Transverse colon (tissue), 4 donors: ENCODE measurements at regions not wholly inside any gene's neighbourhood (a gene's known extent, or its start where the extent isn't known, plus 50 kb on each side); places are given as distances from the start of the nearest gene placed in this dataset.

Experiments
- DNase-seq: peaks from one replicate; pipeline ENCODE4 v3.0.0-alpha.2; 2019
- H3K27ac ChIP-seq, 4 donors: fragments of 200-600 bp; sonication (generic); 2 replicates each; pipeline ENCODE4 v1.5.1; 2016 to 2018; ENCODE audit warnings: inconsistent platforms in 4 of 4
- H3K27me3 ChIP-seq: fragments of 200-600 bp; sonication (generic); 2 replicates; pipeline ENCODE4 v1.5.1; 2017; ENCODE audit warnings: inconsistent platforms
- H3K36me3 ChIP-seq, 4 donors: fragments of 200-600 bp; sonication (generic); 2 replicates each; pipeline ENCODE4 v1.5.1; 2017 to 2019; ENCODE audit warnings: inconsistent platforms in 4 of 4
- H3K4me1 ChIP-seq, 4 donors: fragments of 200-600 bp; sonication (generic); 2 replicates each; pipeline ENCODE4 v1.5.1; 2017 to 2020; ENCODE audit warnings: inconsistent platforms in 4 of 4
- H3K4me3 ChIP-seq, 4 donors: fragments of 200-600 bp; sonication (generic); 1 replicate in 1 of 4; 2 replicates in 3 of 4; pipeline versions ENCODE4 v1.5.1 to v1.6.1; 2017 to 2019; ENCODE audit warnings: inconsistent platforms in 4 of 4
- H3K9me3 ChIP-seq, 2 donors: fragments of 200-600 bp; sonication (generic); 2 replicates each; pipeline ENCODE4 v1.5.1; 2017 to 2019; ENCODE audit warnings: inconsistent platforms in 2 of 2
- EP300 ChIP-seq: sonication (generic); formaldehyde crosslinking; IDR thresholded peaks from one replicate; pipeline ENCODE4 v1.6.1; 2017; ENCODE audit warnings: antibody characterized with exemption, low read depth
- POLR2A ChIP-seq: fragments of 450-650 bp; IDR thresholded peaks from one replicate; pipeline ENCODE4 v1.6.1; 2016; ENCODE audit warnings: antibody characterized with exemption, mild to moderate bottlenecking, moderate library complexity
- POLR2AphosphoS5 ChIP-seq, 3 donors: sonication (generic); formaldehyde crosslinking; IDR thresholded peaks; one replicate each; pipeline ENCODE4 v1.6.1; 2016; ENCODE audit warnings: antibody characterized with exemption in 3 of 3
- WGBS, 2 donors: methylation state at CpG; one replicate each; pipeline ENCODE4 v1.1.5; 2018; ENCODE audit warnings: low coverage in 1 of 2; 5-methylcytosine and 5-hydroxymethylcytosine counted together
- in situ Hi-C, 4 donors: fragments of 200-750 bp; cut with MboI; loops; one replicate each; pipeline versions ENCODE4 v1.15.0 to v1.15.1; 2017; ENCODE audit warnings: low sequenced_read_pairs in 3 of 4, low pct_ligation_motif_present in 1 of 4, low pct_unique_long_range_greater_than_20kb in 1 of 4
- intact Hi-C: fragments of 100-400 bp; cut with DNase I; formaldehyde crosslinking; loops from one replicate; pipeline ENCODE4 v1.15.1; 2023; ENCODE audit warnings: low total_unique reads
- TF ChIP-seq, protein P1 (sequence below), 5 experiments: fragments of 200-600 bp in 3 of 5; fragments of 450-650 bp in 2 of 5; sonication (generic) in 3 of 5; IDR thresholded peaks; 1 replicate in 2 of 5; 2 replicates in 3 of 5; pipeline ENCODE4 v1.5.1; 2016 to 2017; ENCODE audit warnings: antibody characterized with exemption in 5 of 5, inconsistent platforms in 3 of 5, mild to moderate bottlenecking in 2 of 5, moderate library complexity in 1 of 5

DNA sequence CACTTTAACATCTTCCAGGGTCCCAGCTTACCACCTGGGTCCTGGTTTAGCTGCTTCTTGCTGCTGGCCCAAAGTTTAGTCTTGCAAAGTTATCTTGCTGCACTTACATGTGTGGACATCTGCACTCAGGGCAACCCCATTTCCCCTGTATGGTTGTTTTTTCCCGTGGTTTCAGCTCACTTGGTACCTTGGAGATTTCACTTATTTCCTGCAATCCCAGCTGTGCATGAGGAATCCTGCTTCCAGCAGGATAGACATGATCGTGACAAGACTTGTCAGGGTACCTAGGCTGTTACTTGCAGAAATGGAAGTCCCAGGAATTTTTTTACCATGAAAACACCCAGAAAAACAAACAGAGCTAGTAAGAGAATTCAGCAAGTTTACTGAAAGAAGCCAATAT, 95.9 kb upstream of the LEP start:
- Histone ChIP-seq H3K36me3 (no peaks in the 10 kb centered on the region), H3K9me3 (peaks cover 0 to 12% of the 10 kb centered on the region in 2 donors), H3K4me1 (peaks cover 0 to 12% (median 0%) of the 10 kb centered on the region in 4 donors), H3K27me3 (peaks cover 48% of the 10 kb centered on the region), H3K4me3 (no peak overlapping the region), H3K27ac (no peak overlapping the region)
- in situ Hi-C loops (no loop called here), intact Hi-C loops (no loop called here)
- 48% methylated on average over 2 of the region's 2 CpGs; no CpG with 5 or more reads in 1 of the 2 donors for WGBS, 2 donors
- no peak for DNase-seq
- TF ChIP-seq, protein P1, sequence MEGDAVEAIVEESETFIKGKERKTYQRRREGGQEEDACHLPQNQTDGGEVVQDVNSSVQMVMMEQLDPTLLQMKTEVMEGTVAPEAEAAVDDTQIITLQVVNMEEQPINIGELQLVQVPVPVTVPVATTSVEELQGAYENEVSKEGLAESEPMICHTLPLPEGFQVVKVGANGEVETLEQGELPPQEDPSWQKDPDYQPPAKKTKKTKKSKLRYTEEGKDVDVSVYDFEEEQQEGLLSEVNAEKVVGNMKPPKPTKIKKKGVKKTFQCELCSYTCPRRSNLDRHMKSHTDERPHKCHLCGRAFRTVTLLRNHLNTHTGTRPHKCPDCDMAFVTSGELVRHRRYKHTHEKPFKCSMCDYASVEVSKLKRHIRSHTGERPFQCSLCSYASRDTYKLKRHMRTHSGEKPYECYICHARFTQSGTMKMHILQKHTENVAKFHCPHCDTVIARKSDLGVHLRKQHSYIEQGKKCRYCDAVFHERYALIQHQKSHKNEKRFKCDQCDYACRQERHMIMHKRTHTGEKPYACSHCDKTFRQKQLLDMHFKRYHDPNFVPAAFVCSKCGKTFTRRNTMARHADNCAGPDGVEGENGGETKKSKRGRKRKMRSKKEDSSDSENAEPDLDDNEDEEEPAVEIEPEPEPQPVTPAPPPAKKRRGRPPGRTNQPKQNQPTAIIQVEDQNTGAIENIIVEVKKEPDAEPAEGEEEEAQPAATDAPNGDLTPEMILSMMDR (IDR thresholded peaks at IDR 0.05), result no peak
- TF ChIP-seq POLR2AphosphoS5 (IDR thresholded peaks at IDR 0.05) (no peak), POLR2A (no peak)

DNA sequence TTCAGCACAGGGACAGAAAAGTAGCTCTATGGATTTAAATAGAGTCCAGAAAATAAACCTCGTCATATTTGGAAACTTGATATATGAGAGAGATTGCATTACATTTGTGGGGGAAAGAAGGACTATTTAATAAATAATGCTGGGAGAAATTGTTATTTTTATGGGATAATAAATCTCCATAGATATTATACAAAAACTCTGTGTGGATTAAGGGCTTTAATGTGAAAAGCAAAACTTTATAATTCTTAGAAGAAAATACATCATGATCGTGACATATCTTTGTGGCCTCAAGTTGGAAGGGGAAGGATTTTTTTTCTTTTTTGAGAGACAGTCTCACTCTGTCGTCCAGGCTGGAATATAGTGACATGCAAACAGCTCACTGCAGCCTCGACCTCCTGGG, 95.0 kb upstream of the LEP start:
- H3K4me1 ChIP-seq, result peaks cover 0 to 12% (median 0%) of the 10 kb centered on the region in 4 donors
- no peak for TF ChIP-seq POLR2A
- TF ChIP-seq EP300, result no peak
- no peak for TF ChIP-seq POLR2AphosphoS5 (IDR thresholded peaks at IDR 0.05)
- TF ChIP-seq, protein P1 (IDR thresholded peaks at IDR 0.05), result no peak
- H3K9me3 ChIP-seq, result peaks cover 0 to 12% of the 10 kb centered on the region in 2 donors
- in situ Hi-C loops, result no loop called here
- DNase-seq, result no peak
- H3K27ac ChIP-seq, result no peak overlapping the region
- intact Hi-C loops, result no loop called here
- H3K4me3 ChIP-seq, result no peak overlapping the region
- peaks cover 47% of the 10 kb centered on the region for H3K27me3 ChIP-seq
- WGBS, 2 donors, result 52 to 68% methylated on average over 3 to 4 of the region's 4 CpGs
- H3K36me3 ChIP-seq, result no peaks in the 10 kb centered on the region

DNA sequence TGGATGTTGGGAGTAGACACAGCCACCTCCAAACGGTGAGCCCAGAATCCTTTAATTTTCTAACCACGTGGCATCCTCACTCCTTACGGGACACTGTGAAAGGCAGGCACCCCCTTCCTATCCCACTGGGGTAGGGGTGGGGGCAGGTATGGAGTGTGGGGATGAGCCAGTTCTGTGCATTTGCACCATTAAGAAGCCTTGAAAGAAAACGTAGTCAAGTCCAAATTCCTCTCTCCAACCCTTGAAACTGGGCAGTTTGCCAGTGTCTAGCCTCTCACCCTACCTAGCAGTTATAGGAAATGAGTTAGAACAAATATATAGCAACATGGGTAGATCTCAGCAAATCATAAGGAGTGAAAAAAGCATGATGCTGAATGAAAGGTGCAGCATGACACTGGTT, 92.4 kb upstream of the LEP start:
- Histone ChIP-seq H3K27me3 (peaks cover 36% of the 10 kb centered on the region), H3K4me3 (no peak overlapping the region), H3K27ac (no peak overlapping the region), H3K9me3 (peaks cover 0 to 7% of the 10 kb centered on the region in 2 donors), H3K36me3 (no peaks in the 10 kb centered on the region), H3K4me1 (peaks cover 0 to 12% (median 0%) of the 10 kb centered on the region in 4 donors)
- DNase-seq, result no peak
- TF ChIP-seq POLR2AphosphoS5 (IDR thresholded peaks at IDR 0.05) (no peak), POLR2A (no peak), EP300 (no peak)
- TF ChIP-seq, protein P1 (IDR thresholded peaks at IDR 0.05), result no peak
- 0 to 34% methylated on average over 1 to 4 of the region's 4 CpGs for WGBS, 2 donors
- in situ Hi-C loops, result no loop called here
- intact Hi-C loops, result no loop called here

DNA sequence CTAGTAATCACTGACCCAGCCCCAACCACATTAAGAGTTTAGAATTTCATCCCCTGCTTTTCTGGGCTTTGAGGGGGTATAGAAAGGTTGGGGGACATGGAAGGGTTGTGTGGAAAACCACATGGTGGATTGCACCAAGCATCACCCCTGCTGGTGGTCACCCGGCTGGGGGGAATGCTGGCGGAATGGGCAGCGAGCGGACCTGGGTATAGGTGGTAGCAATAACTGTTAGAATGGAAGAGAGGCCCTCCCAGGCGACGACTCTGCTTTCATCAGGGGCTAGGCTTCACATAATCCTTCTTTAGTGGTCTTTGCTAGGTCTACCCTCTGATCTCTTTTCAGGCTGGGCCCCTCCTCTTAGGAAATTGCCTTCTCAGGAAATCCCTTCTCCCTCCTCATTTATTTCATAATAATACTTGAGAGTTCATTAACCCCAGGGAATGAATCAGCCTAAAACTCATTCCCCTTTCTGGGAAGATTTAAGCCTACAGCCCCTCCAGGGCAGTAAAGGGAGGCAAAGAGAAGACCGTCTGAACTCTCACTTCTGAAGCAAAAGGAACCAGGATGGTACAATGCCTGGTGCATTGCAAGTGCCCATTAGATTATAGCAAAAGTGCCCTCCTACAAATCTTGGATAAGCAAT, 90.7 kb upstream of the LEP start:
- in situ Hi-C loops, result no loop called here
- H3K27me3 ChIP-seq, result peaks cover 30% of the 10 kb centered on the region
- H3K9me3 ChIP-seq, result no peaks in the 10 kb centered on the region
- H3K4me1 ChIP-seq, result peaks cover 0 to 12% (median 0%) of the 10 kb centered on the region in 4 donors
- no peak overlapping the region for H3K4me3 ChIP-seq
- H3K27ac ChIP-seq, result no peak overlapping the region
- intact Hi-C loops, result no loop called here
- no peak for DNase-seq
- H3K36me3 ChIP-seq, result no peaks in the 10 kb centered on the region
- WGBS, 2 donors, result 81 to 85% methylated on average over 7 of the region's 7 CpGs
- TF ChIP-seq, protein P1 (IDR thresholded peaks at IDR 0.05), result no peak
- no peak for TF ChIP-seq POLR2A
- TF ChIP-seq POLR2AphosphoS5 (IDR thresholded peaks at IDR 0.05), result no peak
- TF ChIP-seq EP300, result no peak
